Stimulated activated CD4-positive, alpha-beta T cell treated with anti-CD3 and anti-CD28 coated beads, Interleukin-4, amount 100 ng/mL, for 48 hours (primary cell): ENCODE measurements at regions not wholly inside any gene's neighbourhood (a gene's known extent, or its start where the extent isn't known, plus 50 kb on each side); places are given as distances from the start of the nearest gene placed in this dataset.

Experiments used
- DNase-seq, 2 donors: peaks; one replicate each; pipeline ENCODE4 v3.0.0-alpha.2; 2020; ENCODE audit warnings: low read depth in 2 of 2

DNA sequence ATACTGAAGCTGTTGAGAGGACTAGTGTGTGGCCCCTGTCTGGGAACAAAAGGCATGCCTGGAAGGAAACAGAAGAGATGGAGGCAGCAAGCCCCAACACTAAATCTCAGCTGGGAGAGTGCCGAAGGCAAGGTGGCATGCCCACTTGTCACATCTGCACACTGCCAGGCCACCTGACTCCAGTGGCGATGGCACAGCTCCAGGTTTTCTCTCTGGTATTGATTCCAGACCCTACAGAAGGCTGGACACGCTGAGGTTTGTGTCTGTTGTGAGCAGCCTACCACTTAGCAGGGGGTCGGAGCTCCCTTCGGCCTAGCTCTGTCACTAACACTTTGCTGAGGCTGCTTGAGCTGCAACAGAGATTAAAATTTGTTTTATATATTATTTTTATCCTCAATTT is 307.3 kb downstream of the TDRD15 start:
- no peak for DNase-seq

DNA sequence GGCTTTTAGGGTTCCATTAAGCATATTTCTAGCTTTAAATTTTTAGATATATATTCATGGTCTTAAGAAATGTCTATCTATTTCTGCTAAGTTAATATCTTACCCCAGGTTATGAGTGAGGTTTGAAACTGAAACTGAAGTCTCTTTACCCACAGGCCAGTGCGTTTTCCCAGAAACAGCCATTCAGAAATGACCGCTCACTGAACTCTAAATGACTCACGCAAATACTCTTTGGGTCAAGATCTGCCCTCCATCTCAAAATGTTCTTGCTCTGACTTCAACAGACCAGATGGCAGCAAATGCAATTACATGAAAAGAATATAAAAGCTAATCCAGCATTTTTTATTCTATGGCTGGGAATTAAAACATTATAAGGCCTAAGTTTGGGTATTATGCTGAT is 315.2 kb downstream of the TDRD15 start:
- DNase-seq = no peak

GRCh38 chr2:21441442-21441841 is 317.7 kb downstream of the TDRD15 start:
- DNase-seq = no peak

GRCh38 chr2:21443494-21444105 is 319.8 kb downstream of the TDRD15 start:
- DNase-seq = no peak

DNA sequence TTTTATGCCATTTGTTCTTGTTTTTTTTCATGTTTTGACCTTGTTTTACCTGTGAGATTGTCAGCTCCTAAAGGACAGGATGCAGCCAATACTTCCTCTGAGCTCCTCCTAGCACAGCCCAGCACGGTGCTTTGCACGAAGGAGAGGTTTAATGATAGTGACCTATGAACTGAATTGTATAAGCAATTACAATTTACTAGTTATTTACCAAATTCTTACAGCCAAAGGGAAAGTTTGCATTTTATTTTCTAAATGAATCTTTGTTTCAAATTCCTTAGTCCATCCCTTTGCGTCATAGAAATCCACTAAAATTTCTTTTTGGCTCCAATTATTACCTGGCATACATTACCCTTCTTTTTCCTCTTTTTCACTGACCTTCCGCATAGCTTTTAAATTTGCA is 326.1 kb downstream of the TDRD15 start:
- DNase-seq = no peak

- DNase-seq = no peak
These were observed 327.6 kb downstream of the TDRD15 start for GRCh38 chr2:21451403-21451802.

GRCh38 chr2:21452263-21452662 is 328.5 kb downstream of the TDRD15 start:
- no peak for DNase-seq

DNA sequence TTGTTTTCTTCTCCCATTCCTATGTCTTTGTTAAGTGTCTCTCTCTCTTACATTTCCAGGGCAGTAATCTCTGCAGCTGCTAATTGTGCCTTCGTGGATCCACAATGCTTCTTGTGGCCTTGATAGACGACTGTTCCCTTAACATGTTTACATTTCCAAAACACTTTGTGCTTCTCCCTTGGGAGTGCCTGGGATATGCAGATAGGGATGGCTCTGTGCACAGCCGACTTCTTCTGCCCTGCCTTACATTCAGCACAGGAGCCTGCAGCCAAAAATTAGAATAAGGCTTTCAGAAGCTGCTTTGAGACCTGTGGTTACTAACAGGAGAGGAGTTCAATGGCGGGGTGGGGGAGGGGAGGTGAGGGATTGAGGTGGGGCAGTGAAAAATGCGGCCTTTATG is 328.9 kb downstream of the TDRD15 start:
- DNase-seq = no peak

DNA sequence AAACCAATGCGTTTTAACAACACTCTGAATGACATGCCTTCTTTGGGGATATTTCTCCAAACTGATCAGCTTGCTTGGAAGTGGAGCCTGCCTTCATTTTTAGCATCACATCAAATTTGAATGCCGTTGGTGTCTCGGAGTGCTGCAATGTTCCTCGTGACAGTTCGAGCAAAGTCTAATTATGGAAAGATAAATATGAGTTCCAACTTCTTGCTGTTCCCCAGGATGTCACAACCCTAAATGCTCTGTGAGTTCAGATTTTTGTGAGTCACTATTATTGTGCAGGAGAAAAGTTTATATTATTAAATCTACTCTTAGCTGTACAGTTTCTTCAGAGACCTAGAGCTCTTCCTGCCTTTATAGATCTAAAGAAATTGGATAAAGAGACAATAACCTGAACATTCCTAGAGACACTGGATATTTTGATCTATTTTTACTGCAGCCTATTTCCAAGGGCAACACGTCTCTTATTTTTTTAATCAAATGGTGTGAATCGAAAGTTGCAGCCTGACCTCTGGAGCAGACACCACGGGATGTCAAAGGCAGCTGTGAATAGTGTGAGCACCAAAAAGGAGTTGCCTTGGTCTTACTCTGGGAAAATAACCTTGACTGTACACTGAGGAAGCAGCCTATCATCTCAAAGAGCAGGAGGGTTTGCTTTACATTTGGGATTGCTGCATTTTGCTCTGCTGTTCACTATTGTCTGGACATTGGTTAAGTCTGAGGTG is 330.1 kb downstream of the TDRD15 start:
- DNase-seq = no peak

GRCh38 chr2:21454839-21455238 is 331.1 kb downstream of the TDRD15 start:
- no peak for DNase-seq

- no peak for DNase-seq
These were observed 338.0 kb downstream of the TDRD15 start for GRCh38 chr2:21461754-21462240.

DNA sequence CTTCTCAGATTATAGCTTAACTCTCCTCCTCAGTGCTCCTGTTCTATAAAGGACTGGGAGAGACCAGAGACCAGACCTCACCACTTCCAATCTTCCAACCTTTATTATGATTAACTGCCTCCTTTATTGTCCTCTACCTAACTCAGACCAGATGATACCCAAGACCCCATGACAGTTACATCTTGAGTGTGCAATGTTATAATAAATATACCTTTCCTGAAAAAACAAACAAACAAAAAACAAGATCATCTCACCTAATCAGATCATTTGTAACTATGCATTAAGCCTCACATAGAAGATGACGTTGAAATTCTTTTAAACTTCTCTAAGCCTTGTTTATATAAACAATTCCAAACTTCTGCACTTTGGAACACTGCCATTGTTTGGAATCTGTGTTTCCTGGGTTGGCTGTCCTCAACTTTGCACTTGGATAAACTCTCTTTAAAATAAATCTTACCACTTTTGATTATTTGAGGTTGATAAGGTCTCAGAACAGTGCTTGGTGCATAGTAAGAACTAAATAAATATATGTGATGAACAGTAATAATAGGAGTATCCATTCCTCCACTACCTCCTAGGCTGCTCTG is 342.7 kb downstream of the TDRD15 start:
- no peak for DNase-seq

DNA sequence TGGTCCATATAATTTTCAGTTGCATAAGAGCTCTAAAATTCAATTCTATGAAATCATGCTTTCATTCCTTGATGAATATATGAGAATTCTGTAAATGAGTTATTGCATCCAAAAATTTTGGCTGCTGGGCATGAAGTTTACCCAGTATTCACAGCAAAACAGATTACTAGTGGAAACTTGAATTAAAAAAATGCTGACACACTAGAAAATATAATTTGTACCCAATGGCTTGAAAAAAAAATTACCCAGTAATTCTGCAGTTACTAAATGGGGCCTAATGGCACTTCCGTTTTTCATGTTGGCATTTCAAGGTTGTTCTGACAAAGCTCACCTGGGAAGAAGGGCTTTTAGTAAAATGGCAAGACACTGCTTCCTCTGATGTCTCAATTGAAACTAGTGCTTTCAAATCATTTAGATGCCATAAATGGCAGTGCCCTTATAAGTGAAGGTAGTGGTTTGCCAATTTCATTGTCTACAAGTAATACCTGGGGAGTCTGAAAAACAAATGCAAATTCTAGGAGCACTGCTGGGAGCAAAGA is 343.6 kb downstream of the TDRD15 start:
- no peak for DNase-seq

- DNase-seq = no peak
These were observed 344.1 kb downstream of the TDRD15 start for GRCh38 chr2:21467910-21468309.

GRCh38 chr2:21468624-21469023 is 344.9 kb downstream of the TDRD15 start:
- DNase-seq = no peak

DNA sequence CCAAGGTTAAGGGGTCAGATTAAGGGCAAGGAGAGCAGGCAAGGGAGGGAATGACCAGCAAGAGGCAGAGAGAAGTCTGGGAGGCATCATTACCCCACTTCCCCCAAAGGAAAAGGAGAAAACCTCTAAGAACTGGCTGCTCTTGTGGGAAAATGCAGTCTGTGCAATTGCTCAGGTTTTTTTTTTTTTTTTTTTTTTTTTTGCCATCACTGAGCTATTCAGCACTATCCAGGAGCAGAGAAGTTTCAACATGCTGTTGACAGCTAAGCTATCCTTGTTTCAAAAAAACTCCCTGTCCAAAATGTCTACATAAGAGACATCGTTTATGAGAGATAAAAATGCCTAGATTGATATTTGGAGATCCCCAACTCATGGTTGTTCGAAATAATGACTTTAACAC is 345.4 kb downstream of the TDRD15 start:
- no peak for DNase-seq

DNA sequence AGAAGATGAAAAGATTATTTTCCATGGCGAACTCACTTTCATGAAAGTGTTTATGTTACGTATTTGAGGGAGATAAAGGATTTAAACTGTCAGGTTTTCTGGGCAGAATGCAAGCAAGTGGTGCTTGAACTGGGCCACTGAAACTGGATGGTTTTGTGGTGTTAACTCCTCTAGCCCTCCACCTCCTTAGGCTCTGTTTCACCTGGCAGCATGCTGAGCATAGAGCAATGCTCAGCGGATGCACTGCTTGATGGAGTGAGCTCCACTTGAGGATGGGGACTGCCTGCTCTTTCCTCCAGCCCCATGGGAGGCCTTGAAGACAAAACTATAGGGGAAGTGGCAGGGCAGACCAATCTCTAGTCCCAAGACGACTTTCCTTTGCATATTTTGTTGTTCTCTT is 345.8 kb downstream of the TDRD15 start:
- DNase-seq = no peak

DNA sequence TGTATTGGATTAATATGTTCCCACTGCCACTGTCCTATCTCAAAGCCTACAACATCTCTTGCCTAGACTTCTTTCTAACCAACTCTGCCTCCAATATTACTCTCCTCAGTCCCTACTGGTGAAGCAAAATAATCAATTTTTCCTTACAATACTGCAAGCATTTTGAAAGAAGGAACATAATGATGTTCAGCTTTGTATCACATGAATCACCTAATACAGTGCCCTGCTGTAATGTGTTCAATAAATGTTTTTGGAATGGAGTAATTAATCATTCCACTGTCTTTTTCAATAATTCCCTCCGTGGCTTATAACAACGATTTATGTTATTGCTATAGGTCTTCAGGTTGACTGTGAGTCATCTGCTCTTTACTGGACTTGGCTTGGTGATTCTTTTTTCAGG is 356.4 kb downstream of the TDRD15 start:
- DNase-seq = no peak

GRCh38 chr2:21484643-21485042 is 360.9 kb downstream of the TDRD15 start:
- DNase-seq = no peak

- DNase-seq = no peak
These were observed 362.7 kb downstream of the TDRD15 start for GRCh38 chr2:21486445-21486844.

- no peak for DNase-seq
These were observed 365.3 kb downstream of the TDRD15 start for GRCh38 chr2:21489080-21489479.

- no peak for DNase-seq
These were observed 374.2 kb downstream of the TDRD15 start for GRCh38 chr2:21498016-21498415.

DNA sequence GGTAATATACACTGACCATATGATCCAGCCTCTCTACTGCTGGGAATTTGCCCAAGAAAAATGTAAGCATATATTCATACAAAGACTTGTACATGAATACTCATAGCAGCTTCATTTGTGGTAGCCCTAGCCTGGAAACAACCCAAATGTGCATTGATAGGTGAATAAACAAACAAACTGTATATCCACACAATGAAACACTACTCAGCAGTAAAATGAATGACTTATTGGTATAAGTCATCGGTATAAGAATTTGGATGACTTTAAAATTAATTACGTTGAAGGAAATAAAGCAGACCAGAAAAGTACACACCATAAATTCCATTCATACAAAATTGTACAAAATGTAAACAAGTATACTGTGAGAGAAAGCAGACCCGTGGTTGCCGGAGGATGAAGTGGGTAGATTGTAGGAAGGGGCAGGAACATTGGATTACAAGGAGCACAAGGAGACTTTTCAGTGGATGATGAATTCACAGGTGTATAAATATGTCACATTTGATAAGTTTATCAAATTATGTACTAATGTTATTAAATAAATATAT is 376.7 kb downstream of the TDRD15 start:
- no peak for DNase-seq
